ENCODE measurements at regions not wholly inside any gene's neighbourhood (a gene's known extent, or its start where the extent isn't known, plus 50 kb on each side); places are given as distances from the start of the nearest gene placed in this dataset.

DNA sequence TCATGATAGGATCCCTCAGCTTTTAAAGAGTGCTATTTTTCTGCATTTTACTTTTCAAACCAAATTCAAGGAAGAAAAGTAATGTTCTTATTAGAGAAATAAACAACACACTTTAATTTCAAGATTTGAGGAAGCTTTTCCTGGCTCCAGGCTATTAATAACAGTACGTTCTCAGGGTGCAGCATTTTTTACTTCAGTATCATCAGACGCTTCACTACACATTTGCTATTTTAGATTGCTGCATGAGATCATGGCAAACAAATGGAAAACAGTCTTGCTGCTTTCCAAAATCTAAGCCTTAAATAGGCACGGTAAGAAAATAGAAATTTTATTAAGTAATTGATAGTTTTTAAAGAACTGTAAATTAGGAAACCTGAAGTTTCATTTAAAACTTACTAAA is 253.6 kb upstream of the EXOC2 start:
- TF ChIP-seq, protein P1, sequence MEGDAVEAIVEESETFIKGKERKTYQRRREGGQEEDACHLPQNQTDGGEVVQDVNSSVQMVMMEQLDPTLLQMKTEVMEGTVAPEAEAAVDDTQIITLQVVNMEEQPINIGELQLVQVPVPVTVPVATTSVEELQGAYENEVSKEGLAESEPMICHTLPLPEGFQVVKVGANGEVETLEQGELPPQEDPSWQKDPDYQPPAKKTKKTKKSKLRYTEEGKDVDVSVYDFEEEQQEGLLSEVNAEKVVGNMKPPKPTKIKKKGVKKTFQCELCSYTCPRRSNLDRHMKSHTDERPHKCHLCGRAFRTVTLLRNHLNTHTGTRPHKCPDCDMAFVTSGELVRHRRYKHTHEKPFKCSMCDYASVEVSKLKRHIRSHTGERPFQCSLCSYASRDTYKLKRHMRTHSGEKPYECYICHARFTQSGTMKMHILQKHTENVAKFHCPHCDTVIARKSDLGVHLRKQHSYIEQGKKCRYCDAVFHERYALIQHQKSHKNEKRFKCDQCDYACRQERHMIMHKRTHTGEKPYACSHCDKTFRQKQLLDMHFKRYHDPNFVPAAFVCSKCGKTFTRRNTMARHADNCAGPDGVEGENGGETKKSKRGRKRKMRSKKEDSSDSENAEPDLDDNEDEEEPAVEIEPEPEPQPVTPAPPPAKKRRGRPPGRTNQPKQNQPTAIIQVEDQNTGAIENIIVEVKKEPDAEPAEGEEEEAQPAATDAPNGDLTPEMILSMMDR (IDR thresholded peaks at IDR 0.05 in 2 of 3, conservative IDR thresholded peaks at IDR 0.05 in 1 of 3; ENCODE audit: borderline replicate concordance in 1 of 3, insufficient read depth in 1 of 3, low read depth in 2 of 3, low read length in 2 of 3), result no peak
- TF ChIP-seq POLR2A (IDR thresholded peaks at IDR 0.05; ENCODE audit: borderline replicate concordance, extremely low read depth, insufficient read depth, insufficient read length) (no peak), SP1 (IDR thresholded peaks at IDR 0.05; ENCODE audit: low read depth) (no peak), EZH2 (IDR thresholded peaks at IDR 0.05) (no peak), CEBPB (IDR thresholded peaks at IDR 0.05; ENCODE audit: low read depth) (no peak), SIN3A (IDR thresholded peaks at IDR 0.05; ENCODE audit: low read depth) (no peak), EZH2phosphoT487 (IDR thresholded peaks at IDR 0.05; ENCODE audit: borderline replicate concordance) (no peak), POLR2AphosphoS5 (IDR thresholded peaks at IDR 0.05; ENCODE audit: low read depth, low read length) (no peak), JUND (IDR thresholded peaks at IDR 0.05) (no peak)
- TF ChIP-seq, protein P2, sequence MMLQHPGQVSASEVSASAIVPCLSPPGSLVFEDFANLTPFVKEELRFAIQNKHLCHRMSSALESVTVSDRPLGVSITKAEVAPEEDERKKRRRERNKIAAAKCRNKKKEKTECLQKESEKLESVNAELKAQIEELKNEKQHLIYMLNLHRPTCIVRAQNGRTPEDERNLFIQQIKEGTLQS (IDR thresholded peaks at IDR 0.05), result no peak
- TF ChIP-seq, protein P3, sequence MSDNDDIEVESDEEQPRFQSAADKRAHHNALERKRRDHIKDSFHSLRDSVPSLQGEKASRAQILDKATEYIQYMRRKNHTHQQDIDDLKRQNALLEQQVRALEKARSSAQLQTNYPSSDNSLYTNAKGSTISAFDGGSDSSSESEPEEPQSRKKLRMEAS (IDR thresholded peaks at IDR 0.05), result no peak
- TF ChIP-seq, protein P4, sequence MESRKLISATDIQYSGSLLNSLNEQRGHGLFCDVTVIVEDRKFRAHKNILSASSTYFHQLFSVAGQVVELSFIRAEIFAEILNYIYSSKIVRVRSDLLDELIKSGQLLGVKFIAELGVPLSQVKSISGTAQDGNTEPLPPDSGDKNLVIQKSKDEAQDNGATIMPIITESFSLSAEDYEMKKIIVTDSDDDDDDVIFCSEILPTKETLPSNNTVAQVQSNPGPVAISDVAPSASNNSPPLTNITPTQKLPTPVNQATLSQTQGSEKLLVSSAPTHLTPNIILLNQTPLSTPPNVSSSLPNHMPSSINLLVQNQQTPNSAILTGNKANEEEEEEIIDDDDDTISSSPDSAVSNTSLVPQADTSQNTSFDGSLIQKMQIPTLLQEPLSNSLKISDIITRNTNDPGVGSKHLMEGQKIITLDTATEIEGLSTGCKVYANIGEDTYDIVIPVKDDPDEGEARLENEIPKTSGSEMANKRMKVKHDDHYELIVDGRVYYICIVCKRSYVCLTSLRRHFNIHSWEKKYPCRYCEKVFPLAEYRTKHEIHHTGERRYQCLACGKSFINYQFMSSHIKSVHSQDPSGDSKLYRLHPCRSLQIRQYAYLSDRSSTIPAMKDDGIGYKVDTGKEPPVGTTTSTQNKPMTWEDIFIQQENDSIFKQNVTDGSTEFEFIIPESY (IDR thresholded peaks at IDR 0.05; ENCODE audit: extremely low read depth, insufficient replicate concordance, low read length), result no peak
